Tibial nerve (tissue), 3 donors: ENCODE measurements at regions not wholly inside any gene's neighbourhood (a gene's known extent, or its start where the extent isn't known, plus 50 kb on each side); places are given as distances from the start of the nearest gene placed in this dataset.

Experiments used
- CTCF ChIP-seq, 5 experiments: fragments of 200-600 bp in 3 of 5; fragments of 450-650 bp in 2 of 5; sonication (generic) in 3 of 5; IDR thresholded peaks; one replicate each; pipeline ENCODE4 v1.5.1; 2016 to 2019; ENCODE audit warnings: antibody characterized with exemption in 5 of 5, mild to moderate bottlenecking in 3 of 5, moderate library complexity in 2 of 5
- POLR2A ChIP-seq, 2 donors: fragments of 450-650 bp; IDR thresholded peaks; one replicate each; pipeline ENCODE4 v1.6.1; 2017; ENCODE audit warnings: antibody characterized with exemption in 2 of 2, mild to moderate bottlenecking in 2 of 2, moderate library complexity in 2 of 2

DNA sequence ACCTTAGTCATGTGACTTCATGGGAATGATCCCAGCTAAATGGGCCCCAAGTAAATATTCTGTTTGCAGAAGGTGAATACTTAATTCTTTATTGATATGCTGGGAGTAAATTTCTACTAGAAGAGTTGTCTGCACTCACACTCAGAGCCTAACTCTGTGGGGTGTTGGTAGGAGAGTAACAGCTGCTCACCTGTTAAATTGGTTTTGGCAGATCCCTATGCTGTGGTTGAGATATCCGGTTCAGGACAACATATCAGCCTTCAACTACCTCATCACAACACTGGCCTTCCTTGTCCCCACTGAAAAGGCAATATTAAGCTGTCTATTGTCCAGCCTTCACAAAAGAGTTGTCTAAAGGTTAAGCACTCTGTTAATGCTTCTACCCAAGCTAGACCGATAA lies 738.3 kb downstream of the INHBA start:
- TF ChIP-seq CTCF (IDR thresholded peaks at IDR 0.05) (no peak), POLR2A (IDR thresholded peaks at IDR 0.05) (no peak)
